Myocyte (in vitro differentiated cells): ENCODE measurements at regions not wholly inside any gene's neighbourhood (a gene's known extent, or its start where the extent isn't known, plus 50 kb on each side); places are given as distances from the start of the nearest gene placed in this dataset.
"Not testable (repeated sequence)": the region's sequence is repeated elsewhere in the genome, so short reads cannot be mapped to it uniquely, and the experiment has no call there.

Source experiments
- DNase-seq: peaks from one replicate; pipeline ENCODE4 v3.0.0-alpha.2; 2012; ENCODE audit warnings: low read depth

DNA sequence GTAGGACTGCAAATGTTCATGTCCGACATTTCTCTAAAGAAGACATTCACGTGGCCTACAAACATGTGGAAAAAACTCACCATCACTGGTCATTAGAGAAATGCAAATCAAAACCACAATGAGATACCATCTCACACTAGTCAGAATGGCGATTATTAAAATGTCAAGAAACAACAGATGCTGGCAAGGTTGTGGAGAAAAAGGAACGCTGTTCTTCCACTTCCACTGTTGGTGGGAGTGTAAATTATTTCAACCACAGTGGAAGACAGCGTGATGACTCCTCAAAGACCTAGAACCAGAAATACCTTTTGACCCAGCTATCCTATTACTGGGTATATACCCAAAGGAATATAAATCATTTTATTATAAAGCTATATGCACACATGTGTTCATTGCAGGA lies 253.9 kb upstream of the UBASH3B start:
- DNase-seq: not testable (repeated sequence)

DNA sequence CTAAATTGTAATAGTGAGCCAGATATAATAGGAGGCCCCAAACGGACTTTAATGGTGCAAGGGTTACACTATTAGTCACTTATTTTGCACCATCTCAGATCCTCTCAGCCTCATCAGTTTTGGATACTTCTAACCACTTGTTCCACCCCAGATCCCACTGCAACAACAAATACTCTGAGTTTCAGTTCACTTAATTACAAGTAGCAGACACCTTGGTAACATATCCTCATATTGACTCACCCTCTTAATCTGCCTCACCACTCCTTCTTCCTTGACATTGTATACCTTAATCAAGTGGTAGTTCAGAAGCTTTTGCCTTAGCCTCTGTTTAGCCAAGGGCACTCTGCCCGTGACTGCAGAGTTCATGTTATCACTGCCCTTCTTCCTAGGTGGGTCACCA lies 256.1 kb upstream of the UBASH3B start:
- DNase-seq: no peak

DNA sequence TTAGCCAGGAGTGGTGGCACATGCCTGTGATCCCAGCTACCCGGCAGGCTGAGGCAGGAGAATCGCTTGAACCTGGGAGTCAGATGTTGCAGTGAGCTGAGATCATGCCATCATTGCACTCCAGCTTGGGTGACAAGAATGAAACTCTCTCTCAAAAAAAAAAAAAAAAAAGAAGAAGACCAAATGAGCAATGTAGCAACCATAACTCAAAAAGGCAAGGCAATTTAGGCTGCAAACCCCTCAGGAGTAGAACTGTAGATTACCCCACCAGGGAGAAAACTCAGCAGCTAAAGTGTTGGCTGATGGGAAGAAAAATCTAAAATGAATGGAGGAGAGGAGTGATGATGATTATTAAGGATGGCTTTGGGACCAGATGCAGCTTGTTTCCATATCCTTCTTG lies 256.7 kb upstream of the UBASH3B start:
- DNase-seq: no peak

GRCh38 chr11:122398167-122398566 lies 257.4 kb upstream of the UBASH3B start:
- no peak for DNase-seq

- DNase-seq: no peak
These were observed 260.2 kb upstream of the UBASH3B start for GRCh38 chr11:122395282-122395681.

DNA sequence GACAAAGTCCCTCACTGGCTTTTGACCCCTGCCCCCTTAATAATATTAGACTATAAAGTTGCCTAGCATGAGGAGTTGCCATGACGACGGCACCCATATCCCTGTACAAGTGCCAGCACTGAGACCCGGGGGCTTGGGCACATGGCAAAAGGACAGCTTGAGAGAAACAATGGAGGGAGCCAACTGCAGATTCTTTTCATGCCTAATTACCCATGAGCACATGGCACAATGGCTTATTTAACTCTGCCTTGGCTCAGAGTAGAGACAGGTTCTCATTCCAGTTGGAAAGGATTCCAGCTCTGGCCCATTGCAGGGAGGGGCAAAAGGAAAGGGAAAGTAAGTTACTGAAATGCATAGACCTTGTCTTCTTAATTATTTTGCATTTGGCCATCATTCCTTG lies 261.2 kb upstream of the UBASH3B start:
- peak; percentile 4 for DNase-seq

DNA sequence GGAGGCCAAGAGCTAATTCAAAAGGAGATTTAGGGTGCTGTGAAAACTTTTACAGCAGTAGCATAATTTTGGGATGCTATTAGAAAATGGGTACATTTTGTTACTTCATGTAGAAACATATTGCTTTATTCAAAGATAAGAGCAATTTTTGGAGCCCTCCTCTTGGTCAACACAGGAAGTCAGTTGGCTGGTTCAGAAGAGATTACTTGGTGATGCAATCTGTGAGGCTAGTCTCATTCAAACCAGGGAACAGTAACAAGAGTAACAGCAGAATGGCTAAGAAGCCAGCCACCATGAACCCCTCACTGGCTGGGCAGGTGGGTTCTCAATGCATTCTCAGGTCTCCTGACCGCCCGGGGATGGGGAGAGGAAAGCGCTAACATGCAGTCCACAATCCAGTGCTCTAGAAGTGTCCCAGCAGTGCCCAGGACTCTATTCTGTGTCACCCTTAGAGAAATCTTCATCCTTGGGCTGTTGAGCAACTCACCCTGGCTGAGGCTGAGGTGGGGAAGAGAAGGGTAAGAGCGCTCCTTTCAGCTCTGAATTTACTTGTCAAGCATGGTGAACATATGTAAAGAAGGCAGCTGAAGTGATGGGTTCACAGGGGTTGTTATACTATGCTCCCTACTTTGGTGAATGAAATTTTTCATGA lies 262.2 kb upstream of the UBASH3B start:
- no peak for DNase-seq

- no peak for DNase-seq
These were observed 263.0 kb upstream of the UBASH3B start for GRCh38 chr11:122392508-122392907.

DNA sequence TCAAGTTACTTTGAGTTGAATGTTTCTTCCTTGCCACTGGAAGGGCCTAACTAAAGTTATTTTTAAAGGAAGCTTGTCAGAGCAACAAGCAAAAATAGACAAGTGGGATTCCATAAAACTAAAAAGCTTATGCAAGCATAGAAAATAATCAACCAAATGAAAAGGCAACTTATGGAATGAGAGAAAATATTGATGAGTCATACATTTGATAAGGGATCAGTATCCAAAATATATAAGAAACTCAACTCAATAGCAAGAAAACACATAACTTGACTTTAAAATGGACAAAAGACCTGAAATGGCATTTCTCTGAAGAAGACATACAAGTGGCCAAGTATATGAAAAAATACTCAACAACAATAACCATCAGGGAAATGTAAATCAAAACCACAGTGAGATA lies 264.5 kb upstream of the UBASH3B start:
- DNase-seq: no peak

DNA sequence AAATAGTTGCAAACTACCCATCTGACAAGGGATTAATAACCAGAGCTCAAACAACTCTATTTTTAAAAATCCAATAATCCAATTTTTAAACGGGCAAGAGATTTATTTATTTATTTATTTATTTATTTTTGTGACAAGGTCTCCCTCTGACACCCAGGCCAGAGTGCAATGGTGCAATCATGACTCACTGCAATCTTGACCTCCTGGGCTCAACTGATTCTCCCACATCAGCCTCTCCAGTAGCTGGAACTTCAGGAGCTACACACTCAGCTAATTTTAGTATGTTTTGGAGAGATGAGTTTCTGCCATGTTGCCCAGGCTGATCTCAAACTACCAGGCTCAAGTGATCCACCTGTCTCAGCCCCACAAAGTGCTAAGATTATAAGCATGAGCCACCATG lies 267.2 kb upstream of the BLID start:
- no peak for DNase-seq

DNA sequence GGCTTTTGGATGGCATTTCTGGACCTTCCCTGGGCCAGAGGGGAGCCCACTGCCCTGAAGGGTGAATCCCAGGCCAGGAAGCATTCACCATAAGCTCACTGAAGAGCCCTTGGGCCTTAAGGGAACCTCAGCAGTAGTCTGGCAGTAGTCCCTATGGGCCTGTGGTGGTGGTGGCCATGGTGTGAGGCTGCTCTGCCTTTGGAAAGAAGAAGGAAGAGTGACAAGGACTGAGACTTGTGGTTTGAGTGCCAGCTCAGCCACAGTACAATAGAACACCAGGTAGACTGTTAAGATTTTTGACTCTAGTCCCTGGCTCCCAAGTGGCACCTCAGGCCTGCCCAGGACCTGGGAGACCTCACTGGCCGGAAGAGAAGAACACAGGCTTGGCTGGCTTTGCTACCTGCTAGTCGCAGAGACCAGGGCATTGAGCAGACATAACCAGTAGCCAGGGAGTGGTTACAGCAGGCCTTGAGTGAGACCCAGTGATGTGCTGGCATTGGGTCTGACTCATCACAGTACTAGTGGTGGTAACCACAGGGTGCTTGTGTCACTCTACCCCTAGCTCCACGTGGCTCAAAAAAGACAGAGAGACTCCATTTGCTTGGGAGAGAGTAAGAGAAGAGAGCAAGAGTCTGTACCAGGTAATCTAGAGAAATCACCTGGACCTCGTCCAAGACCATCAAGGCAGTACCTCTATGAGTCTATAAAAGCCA lies 259.8 kb upstream of the BLID start:
- peak; percentile 47 for DNase-seq

GRCh38 chr11:122368796-122369195 lies 252.8 kb upstream of the BLID start:
- no peak for DNase-seq

- no peak for DNase-seq
These were observed 251.8 kb upstream of the BLID start for GRCh38 chr11:122367809-122368231.

- DNase-seq: no peak
These were observed 249.8 kb upstream of the BLID start for GRCh38 chr11:122365610-122366360.

DNA sequence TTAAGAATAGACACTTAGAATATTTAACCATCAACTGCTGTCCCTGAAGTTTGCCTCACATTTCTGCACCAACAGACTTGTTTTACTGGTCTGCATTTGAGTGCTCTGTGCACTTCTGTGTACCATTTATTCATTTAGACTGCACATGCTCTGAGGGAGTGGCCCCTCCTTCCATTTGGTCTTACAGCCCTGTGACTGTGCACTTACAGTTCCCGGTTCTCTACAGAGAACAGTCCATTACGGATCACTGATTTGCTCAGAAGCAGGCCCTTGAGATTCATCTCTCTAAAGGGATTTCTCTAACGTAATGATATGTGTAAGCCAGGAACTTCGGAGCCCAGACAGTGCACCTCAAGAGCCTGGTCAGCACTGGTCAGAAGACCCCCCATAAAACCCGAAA lies 247.3 kb upstream of the BLID start:
- no peak for DNase-seq

DNA sequence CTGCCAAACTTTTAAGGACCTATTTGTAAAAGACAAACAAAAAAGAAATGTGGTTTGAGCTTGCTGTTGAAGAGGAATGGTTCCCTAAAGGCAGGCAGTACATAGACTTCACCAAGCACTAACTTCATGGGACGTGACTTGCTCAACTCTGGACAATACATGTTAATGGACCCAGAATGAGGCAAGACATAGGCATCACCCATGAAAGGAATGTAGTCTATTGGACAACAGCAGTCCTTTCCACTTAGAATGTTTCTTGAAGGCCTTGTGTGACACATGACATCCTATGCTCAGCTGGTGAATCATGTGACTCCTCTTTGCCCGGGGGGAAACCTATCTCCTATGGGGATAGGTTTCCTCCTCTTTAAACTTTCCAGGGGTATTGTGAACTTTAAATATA lies 246.4 kb upstream of the BLID start:
- no peak for DNase-seq

- DNase-seq: no peak
These were observed 244.9 kb upstream of the BLID start for GRCh38 chr11:122360875-122361274.

DNA sequence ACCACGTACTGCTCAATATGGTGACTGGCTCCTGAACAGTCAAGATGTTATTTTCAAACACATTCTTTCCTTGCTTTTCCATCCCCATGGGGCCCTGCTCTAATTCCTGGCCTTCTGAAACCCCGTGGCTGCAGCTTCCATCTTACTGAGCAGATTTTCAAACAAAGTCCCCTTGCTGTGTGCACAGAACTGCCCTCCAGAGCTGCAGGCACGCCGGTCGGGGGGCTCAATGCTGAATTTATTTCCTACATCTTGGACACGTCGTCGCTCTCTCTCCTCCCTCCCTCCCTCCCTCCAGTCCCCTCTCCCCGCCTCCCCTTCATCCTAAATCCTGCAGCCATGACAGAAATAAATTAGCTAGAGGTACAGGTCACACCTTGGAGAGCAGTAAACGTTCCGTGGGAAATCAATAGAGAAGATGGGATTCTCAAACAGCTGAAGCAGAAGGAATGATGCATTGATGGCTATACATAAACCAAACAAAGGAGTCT lies 243.1 kb upstream of the BLID start:
- DNase-seq: no peak

- DNase-seq: no peak
These were observed 242.3 kb upstream of the BLID start for GRCh38 chr11:122358292-122358691.

GRCh38 chr11:122355968-122356367 lies 240.0 kb upstream of the BLID start:
- DNase-seq: no peak

GRCh38 chr11:122354025-122354697 lies 238.1 kb upstream of the BLID start:
- peak; percentile 11 for DNase-seq

GRCh38 chr11:122353561-122353960 lies 237.5 kb upstream of the BLID start:
- no peak for DNase-seq
